ENCODE measurements at regions not wholly inside any gene's neighbourhood (a gene's known extent, or its start where the extent isn't known, plus 50 kb on each side); places are given as distances from the start of the nearest gene placed in this dataset.

- no peak for TF ChIP-seq CTCF (conservative IDR thresholded peaks at IDR 0.05; ENCODE audit: control insufficient read depth, insufficient read depth, low read depth, low read length)
- H3K4me3 ChIP-seq (ENCODE audit: control insufficient read depth, low read depth, low read length) = no peak overlapping the region
These were observed 58.8 kb upstream of the TAC4 start for GRCh38 chr17:49906531-49907136.

GRCh38 chr17:49907279-49907678 is 59.4 kb upstream of the TAC4 start:
- no peak for TF ChIP-seq CTCF (conservative IDR thresholded peaks at IDR 0.05; ENCODE audit: control insufficient read depth, insufficient read depth, low read depth, low read length)
- H3K4me3 ChIP-seq (ENCODE audit: control insufficient read depth, low read depth, low read length) = no peak overlapping the region
- DNase-seq (ENCODE audit: low read depth) = no peak

More at GRCh38 chr17:49906531-49907136, 58.8 kb upstream of the TAC4 start:
- no peak for DNase-seq (ENCODE audit: low read depth)

DNA sequence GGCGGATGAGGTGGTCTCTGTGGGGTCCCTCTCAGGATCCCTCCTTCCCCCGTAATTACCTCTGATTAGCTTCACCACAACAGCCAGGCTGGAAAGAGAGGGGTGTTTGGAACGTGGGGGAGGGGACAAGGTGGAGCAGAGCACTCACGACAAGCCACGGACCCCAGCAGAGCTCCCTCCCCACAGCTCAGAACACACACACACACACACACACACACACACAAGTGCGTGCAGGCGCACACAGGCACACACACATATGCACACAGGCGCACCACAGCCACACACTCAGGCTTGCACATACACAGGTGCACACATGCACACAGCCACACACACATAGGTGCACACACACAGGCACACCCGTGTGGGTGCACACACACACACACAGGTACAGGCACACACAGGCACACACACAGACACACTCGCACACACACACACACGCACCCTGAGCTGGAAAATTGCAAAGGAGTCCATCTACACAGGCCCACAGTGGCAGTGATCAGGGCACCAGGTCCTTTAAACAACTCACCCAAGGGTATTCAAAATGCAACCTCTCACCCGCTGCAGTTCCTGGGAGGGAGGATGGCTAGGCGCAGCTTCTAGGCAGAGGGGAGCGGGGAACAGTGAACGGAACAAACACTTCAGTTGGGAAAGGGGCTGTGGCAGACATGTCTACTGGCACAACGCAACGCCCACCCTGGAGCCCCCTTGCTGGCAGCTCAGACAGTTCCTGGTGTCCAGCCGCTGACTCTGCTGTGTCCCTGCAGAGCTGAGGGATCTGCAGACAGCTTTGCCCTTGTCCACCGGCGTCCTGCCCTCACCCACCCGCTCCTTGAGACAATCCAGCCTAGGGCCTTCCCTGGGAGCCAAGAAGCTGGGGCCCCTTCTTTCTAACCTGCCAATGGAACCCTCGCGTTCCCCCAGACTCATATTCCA is 59.9 kb upstream of the DLX4 start:
- no peak for DNase-seq (ENCODE audit: low read depth)
- no peak for TF ChIP-seq CTCF (conservative IDR thresholded peaks at IDR 0.05; ENCODE audit: control insufficient read depth, insufficient read depth, low read depth, low read length)
- no peak overlapping the region for H3K4me3 ChIP-seq (ENCODE audit: control insufficient read depth, low read depth, low read length)

DNA sequence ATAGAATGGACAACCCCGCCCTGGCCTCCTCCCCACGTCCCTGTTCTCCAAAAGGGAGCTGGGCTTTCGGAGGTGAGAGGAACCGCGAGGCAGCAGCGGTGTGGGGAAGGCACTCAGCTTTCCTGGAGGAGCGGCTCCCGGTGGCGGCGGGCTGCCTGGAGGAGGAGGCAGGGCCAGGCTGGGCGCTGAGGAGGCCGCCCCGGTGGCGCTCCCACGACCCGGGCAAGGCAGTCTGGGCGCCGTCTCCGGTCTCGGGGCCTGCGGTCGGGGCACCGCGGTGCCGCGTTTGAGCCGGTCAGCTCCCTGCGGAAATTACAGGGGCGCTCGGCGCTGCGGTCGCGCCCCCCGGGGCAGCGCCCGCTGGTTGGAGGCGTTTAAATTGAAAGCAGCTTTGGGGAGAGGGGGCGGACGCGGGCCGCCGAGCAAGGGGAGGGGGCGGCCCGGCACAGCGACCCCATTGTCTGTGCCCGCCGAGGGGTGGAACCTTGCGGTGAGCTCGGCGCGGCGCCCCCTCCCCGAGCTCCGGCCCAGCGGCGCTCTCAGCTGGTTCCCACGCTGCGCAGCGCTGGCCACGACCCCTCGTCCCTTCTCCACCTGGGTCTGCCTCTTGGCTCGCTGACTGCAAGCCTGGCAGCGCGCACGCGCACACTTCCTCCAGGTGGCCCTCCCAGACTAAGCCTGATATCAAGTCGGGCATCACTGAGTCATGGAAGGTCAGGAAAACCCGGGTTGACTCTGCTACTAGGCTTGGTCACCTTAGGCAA is 58.7 kb upstream of the DLX4 start:
- H3K4me3 ChIP-seq (ENCODE audit: control insufficient read depth, low read depth, low read length) = no peak overlapping the region
- no peak for TF ChIP-seq CTCF (conservative IDR thresholded peaks at IDR 0.05; ENCODE audit: control insufficient read depth, insufficient read depth, low read depth, low read length)
- DNase-seq (ENCODE audit: low read depth) = peak; percentile 17

DNA sequence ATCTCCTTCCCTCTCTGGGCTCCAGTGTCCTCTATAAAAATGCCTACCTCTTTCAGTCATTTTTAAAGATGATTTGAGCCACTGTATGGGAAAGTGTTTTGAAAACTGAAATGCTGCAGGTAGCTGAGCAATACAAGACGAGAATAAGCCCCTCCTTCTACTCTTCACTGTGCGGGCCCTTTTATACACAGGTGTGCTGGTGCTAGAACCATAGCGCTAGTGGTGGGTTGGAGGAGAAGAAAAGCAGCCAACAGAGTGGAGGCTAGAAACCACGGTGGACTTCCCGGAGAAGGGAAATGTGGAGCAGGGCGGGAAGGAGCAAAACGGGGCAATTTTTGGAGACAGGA is 58.2 kb upstream of the DLX4 start:
- no peak for TF ChIP-seq CTCF (conservative IDR thresholded peaks at IDR 0.05; ENCODE audit: control insufficient read depth, insufficient read depth, low read depth, low read length)
- no peak overlapping the region for H3K4me3 ChIP-seq (ENCODE audit: control insufficient read depth, low read depth, low read length)
- no peak for DNase-seq (ENCODE audit: low read depth)

DNA sequence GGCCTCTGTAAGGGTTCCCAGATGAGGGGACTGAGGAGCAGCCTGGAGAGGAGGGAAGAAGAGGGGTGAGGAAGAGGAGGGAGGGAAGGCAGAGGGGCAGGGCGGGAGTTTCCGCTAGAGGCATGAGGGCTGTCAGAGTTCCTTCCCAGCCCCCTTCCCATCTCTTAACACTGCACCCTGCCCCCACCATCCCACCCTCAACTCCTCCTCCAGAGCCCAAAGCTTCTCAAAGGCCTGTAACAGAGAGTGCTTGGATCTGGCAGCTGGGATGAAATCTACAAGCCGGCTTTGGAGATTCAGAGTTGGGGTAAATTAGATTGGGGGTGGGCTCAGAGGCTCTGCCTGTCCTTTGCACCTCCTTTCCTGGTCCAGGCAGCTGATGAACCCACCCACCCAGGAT is 57.3 kb upstream of the DLX4 start:
- DNase-seq (ENCODE audit: low read depth) = no peak
- H3K4me3 ChIP-seq (ENCODE audit: control insufficient read depth, low read depth, low read length) = no peak overlapping the region
- TF ChIP-seq CTCF (conservative IDR thresholded peaks at IDR 0.05; ENCODE audit: control insufficient read depth, insufficient read depth, low read depth, low read length) = no peak
